GM18867 (cell line): ENCODE measurements at regions not wholly inside any gene's neighbourhood (a gene's known extent, or its start where the extent isn't known, plus 50 kb on each side); places are given as distances from the start of the nearest gene placed in this dataset.

ENCODE experiments used
- ATAC-seq: cut with Tn5 transposase; IDR thresholded peaks from one replicate; pipeline ENCODE4 v1.9.1; 2021; ENCODE audit warnings: mild to moderate bottlenecking, moderate library complexity; ENCODE audit not compliant: unreplicated experiment

DNA sequence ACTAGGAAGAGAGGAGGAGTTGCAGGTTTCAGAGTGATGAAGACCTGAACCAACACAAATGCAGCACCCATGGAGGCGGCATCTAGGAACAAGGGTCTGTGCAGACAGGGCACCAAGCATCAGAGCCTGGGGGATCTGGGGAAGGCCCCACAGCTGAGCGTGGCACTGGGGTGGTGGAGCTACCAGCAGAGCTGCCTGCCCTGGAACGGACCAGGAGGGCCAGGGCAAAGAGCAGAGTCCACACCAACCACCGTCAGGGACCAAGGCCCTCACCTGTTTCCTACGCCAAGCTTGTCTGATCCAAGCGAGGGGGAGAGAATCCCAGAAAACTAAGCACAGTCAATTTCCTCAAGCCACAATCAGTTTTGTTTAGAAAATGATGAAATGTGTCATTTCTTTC, 79.0 kb upstream of the SYT6 start:
- ATAC-seq: no peak

DNA sequence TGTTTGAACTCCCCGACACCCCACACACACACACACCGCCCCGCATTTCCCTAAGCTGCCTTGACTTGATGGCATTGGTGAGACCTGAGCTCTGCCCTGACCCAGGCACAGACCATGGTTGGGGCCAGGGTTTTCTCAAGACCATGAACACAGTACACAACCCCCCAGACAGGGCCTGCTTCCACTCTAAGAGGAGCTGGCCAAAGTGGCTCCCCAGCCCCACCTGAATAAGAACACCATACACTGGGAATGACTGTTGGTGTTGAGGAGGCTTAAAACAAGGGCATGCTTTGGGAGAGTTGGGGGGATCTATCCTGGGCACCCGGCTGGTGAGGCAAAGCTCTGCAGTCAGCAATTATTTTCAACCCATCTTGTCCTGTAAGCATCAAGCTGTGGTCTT, 77.6 kb upstream of the SYT6 start:
- no peak for ATAC-seq

DNA sequence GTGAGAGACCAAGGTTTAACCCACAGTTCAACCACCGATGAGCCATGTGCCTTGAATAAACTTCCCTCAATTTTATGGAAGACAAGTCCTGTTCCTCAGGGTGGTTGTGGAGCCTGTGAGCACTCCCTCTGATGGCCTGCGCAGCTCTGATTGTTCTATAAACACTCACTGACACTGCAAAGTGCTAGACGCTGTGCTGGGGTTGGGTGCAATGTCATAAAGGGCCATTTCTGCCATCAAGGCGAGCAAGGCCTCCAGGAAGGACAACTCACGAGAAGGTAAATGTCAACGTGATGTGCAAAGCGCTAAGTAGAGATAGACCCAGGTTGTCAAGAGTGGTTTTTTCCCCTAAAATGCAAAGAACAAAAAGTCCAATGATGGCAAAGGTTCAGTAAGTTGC, 75.7 kb upstream of the SYT6 start:
- no peak for ATAC-seq

DNA sequence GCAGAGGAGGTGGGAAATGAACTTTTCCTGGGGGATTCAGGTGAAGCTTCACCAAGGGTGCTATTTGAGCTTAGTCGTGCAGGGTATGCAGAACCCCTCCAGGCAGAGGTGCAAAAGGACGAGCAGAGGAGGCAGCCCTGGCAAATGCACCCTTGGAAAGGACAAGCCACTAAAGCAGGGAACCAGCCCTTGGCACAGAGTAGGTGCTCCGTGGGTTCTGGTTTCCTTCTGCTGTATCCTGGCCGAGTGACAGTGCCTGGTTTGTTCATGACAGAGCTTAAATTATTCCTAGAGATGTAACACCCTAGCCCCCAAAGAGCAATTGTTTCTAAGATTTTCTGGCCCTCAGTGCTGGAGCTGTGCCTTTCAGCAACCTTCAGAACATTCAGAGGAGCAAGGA, 73.4 kb upstream of the SYT6 start:
- ATAC-seq: no peak

DNA sequence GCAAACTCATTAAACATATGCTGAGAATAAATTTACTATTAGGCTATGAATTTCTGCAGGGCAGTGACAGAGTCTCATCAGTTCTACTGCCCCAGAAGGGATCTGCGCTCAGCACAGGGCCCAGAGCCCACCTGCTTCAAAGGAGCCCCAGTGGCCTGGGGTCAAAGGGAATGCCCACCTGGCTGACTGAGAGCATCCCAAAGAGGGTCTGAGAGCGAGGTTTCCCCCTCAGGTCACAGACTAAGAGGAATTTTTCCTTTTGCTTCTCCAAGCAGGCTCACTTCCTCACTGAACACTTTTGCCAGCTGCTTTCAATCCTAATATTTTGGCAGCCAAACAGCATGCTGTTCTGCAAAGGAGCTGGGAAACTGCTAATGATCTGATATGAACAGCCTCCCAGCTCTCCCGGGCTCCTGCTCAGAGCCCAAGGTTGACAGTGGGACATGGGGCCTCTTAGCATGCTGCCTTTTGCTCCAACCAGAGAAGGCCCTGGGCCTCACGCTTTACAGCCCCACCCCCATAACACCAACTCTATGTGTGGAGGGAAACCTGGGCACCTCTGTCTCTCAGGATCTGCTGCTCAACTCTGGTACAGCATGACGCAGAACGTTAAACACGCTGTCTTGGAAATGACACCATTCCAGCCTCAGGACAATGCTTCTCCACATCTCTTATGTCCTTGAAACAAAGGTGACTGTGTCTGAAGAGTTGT, 70.7 kb upstream of the SYT6 start:
- ATAC-seq: no peak

DNA sequence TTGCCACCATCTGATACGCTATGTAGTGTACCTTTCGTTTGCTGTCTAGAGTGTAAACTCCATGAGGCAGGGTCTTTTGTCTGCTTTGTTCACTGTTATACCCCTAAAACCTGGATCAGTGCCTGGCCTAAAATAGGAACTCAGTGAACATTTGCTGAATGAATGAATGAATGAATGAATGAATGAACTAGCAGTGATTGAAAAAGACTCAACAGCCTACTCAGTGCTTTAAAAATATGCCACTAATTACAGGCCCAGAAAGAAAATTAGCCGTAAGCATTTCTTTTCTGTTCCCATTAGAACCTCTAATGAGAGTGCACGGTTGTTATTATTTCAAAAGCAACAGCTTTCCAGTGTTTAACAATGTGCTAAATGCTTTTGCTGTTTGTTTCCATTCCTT, 69.3 kb upstream of the SYT6 start:
- no peak for ATAC-seq

DNA sequence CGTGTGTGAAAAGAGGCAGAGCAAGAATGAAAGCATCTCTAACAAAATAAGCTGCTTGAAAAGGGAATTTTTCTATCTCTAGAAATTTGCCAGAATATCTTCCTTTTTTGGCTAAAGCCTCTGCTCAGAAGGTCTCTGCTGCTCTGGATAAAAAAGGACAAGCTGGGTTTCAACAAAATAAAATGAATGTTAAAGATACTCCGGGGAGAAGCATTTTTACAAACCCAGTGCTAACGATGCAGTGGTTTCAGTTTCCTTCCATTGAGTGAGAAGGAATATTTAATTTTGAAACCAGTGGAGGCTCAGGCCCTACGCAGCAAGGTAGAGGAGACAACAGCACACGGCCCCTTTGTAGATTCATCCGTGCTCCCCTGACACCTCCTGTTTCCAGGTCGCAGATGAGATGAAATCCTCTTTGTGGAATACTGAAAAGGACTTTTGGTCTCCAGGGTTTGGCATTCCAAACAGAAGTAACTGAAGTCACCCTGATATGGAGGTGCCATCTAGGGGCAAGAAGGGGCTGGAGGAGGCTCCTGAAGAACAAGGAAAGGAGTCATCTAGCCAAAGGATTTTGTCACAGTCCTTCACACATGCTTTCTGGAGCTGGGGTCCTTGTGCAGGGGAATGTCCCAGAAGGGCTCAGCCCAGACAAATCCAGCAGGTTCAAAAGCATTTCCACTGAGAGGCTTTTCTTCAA, 65.7 kb upstream of the SYT6 start:
- ATAC-seq: no peak

DNA sequence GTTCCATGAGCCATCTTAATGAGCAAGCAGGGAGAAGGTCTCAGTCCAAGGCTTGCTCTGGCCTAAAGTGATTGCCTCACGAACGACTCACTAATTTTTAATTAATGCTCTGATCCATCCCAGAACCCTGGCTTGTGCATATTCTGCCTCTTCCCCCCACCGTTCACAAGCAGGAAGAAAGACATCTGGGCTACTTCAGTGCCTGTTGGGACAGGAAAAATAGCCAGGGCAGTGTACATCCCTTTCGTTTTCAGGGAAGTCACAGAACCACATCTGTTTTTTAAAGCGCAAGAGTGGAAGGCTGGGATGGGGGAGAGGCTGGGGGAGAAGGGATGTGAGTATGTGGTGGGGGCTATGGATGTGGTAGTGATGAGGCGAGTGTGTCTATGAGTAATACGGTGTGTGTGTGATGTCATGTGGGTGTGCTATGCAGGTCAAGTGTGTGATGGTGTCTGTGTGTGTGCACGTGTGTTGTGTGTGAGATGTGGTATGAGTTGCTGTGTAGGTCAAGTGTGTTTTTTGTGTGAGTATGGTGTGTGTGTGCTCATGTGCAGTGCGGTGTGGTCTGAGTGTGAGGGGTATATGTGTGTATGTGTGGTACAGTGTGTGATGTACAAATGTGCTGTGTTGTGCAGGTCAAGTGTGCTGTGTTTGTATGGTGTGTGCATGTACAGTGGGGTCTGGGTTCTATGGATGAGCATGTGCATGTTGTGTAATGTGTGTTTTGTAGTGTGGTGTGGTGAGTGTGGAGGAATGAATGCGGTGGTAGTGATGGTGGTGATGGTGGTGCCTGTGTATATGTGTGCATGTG, 64.9 kb upstream of the SYT6 start:
- no peak for ATAC-seq

DNA sequence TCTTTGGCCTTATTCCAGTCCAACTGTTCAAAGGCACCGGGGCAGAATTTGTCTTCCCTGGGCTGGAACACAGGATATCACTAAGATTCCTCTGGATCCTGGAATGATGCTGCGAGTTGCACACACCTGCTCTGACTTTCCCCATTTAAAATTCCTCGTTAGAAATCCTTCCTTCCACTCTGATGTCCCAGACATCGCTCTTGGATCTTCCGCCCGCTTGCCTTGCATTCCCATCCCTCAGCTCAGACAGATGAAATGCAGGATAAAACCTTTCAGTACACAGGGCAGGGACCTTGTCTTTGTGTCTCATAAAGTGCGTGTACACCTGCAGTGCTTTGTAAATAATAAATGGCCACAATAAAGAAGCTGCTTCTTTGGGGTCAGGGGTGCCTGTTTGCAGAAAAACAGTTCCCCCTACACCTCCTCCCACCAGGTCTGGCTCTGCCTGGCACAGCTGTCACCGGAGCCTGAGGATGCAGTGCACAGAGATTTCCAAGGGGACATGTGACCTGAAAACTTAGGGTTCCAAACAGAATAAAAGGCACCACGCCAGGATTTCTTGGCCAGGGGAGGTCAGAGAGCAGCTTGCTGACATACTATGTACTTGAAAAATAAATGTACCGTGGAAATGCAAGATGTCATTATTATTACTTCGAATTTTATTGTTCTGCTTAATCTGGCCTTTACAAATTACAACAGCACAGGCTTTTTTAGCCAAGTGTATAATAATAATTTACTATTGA, 62.9 kb upstream of the SYT6 start:
- ATAC-seq: no peak

DNA sequence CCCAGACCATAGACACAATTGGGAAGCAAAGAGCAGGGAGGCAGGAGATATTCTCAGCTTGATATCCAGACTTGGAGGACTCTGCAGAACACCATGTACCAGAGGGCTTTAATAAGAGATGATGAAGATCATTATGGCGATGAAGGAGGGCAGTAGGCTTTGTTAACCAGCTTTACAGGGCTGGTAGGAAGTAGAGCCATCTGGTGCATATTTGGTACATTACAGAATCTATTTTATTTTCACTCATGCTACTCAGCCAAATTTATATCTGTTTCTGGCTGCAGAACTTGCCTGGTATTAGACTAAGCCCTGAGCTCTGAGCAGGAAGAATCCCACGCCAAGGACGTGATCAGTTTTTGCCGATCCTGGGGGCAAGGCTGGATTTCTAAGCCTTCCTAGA, 61.8 kb upstream of the SYT6 start:
- ATAC-seq: no peak

DNA sequence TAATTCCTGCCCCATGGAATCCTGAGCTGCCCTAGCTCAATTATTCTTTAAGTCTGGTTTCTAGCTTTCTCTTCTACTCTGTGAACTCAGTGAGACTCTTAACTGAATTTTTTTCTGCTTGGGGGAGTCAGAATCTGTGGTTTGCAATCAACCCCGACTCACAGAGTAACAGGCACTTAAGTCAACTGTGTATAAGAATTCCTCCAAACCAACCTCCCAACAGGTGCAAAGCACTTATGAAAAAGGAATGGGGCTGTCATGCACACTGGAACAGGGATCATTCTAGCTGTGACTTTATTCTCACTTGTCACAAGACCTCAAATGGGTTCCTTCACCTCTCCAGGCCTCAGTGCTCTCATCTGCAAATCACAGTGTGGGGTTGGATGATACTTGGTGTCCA, 60.3 kb upstream of the SYT6 start:
- no peak for ATAC-seq

DNA sequence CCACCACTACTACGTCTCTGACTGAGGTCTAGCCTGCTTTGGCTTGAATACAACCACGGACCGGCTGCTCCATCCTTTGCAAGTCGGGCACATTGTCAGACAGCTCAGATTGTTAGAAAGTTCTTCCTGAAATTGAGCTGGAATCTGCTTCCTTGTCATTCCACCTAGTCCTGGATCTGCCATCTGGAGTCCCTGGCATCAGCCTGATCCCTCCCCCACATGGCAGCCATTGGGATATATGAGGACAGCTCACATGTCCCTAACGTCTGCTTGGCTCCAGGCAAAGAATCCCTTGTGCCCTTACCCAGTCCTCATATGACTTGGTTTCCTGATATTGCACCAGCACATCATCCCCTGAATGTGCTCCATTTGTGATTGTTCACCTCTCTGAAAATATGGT, 56.3 kb upstream of the SYT6 start:
- no peak for ATAC-seq

DNA sequence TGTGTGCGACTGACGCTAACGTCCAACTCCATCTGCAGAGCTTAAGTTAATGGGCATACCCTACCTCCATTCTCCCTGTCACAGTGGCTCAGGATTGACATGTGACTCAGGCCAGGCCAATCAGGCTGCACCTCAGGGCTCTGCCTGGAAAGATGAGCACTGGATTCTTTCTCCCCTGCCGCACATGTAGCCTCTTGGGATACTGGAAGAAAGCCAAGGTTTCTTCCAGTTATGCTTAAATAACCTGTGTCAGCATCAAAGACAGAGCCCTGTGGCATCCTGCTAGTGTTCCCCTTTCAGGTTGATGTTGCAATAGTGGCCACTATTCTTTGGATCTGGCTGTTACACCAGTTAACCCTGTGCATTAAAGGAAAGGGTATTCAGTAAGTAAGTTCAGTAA, 55.0 kb upstream of the SYT6 start:
- no peak for ATAC-seq

DNA sequence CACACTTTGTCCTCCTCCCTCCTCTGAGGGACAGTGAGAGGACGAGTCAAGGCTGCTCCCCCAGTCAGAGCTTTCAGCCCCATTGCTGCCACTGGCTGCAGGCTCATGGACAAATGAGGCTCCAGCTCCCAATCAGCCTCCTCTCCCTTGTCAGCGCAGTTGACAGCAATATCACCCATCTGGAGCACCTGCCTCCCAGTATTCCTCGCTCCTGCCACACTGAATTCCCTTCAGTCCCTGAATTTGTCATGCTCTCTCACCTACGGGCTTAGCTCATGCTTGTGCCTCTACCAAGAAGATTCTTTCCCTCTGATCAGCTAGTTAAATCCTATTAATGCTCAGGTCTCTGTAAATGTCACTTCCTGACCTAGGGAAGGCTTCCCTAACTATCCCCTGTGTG, 54.4 kb upstream of the SYT6 start:
- no peak for ATAC-seq

DNA sequence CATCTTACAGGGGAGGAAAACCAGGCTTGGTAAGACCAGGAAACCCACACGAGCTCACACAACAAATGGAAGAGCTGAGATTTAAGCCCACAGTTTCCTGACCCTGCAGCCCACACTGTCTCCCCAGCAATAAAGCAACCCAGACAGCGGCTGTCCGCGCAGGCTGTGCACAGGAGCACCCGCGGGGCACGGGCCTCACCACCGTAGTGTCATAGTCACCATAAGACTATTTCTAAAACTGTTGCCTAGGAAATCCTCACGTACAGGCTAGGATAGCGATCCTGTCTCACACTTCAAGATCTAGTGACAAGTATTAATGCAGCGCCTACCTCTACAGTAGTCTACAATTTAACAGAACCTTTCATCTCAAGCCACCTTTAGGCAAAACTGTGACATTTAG, 54.0 kb upstream of the SYT6 start:
- no peak for ATAC-seq

DNA sequence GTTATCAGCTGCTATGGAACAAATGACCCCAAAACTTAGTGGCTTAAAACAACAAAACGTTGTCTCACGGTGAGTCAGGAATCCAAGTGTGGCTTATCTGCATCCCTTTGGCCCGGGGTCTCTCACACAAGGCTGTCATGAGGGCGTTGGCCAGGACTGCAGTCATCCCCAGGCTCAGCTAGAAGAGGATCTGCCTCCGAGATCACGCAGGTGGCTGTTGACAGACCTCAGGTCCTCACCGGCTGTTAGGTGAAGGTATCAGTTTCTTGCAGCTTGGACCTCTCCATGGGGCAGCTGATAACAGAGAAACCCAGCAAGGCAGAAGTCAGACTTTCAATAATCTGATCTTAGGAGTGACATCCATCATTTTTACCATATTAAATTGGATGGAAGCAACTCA, 52.7 kb upstream of the SYT6 start:
- no peak for ATAC-seq

DNA sequence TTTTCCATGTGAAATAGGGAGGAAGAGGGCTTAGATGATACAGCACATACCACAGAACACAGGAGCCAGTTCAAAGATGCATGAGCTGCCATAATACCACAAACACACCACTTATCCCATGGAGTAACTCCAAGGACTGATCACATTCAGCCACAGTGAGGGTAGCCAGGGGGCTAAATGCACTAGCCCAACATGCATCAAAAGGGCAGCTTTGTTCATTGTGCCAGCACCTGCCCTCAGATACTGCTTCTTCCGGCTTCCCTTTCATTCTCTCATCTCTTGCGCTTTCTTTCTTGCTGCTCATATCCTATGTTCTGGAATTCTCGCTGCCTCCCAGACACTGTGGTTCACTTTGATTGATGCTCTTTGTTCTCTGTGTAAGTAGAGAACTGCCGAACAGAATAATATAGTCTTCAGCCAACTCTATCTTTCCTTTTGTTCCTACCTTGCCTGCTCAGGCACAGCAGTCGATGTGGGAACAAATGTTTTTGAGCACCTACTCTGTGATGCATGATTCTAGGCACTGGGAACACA, 50.0 kb upstream of the SYT6 start:
- ATAC-seq: no peak
